ENCODE measurements at regions not wholly inside any gene's neighbourhood (a gene's known extent, or its start where the extent isn't known, plus 50 kb on each side); places are given as distances from the start of the nearest gene placed in this dataset.
"Not testable (repeated sequence)": the region's sequence is repeated elsewhere in the genome, so short reads cannot be mapped to it uniquely, and the experiment has no call there.

DNA sequence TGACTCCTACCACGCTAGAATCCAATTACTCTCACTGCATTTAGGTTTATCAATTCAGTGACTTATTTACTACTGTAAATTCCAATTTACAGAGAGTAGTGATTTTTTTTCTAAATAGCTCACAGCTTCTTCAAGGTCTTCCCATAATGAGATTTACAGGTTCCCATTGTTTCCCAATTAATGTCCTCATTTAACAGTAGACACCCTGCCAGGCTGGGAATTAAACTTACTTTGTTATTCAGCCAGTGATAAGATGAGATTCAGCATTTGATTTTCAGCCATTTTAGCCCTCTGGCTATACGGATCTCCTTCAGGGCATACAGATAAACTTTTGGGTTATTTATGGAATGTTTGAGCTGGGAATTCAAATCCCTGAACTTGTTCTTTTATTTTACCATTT, 582.9 kb upstream of the EYS start:
- H3K27ac ChIP-seq = no peak overlapping the region

DNA sequence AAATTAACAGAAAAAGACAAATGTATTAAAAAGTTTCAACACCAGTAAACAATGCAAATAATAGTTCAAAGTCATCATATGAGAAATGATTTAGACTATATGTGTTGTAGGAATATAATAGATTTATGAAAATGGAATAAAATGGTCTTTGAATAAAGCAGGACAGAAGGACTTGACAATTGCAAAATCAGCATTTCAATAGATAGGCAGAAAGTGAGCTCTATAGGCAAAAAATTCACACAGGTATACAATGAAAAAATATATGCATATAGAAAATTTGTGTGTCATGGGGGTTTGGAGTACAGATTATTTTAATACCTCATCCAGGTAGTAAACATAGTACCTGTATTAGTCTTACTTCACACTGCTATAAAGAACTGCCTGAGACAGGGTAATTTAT, 571.1 kb upstream of the EYS start:
- TF ChIP-seq, protein P1, sequence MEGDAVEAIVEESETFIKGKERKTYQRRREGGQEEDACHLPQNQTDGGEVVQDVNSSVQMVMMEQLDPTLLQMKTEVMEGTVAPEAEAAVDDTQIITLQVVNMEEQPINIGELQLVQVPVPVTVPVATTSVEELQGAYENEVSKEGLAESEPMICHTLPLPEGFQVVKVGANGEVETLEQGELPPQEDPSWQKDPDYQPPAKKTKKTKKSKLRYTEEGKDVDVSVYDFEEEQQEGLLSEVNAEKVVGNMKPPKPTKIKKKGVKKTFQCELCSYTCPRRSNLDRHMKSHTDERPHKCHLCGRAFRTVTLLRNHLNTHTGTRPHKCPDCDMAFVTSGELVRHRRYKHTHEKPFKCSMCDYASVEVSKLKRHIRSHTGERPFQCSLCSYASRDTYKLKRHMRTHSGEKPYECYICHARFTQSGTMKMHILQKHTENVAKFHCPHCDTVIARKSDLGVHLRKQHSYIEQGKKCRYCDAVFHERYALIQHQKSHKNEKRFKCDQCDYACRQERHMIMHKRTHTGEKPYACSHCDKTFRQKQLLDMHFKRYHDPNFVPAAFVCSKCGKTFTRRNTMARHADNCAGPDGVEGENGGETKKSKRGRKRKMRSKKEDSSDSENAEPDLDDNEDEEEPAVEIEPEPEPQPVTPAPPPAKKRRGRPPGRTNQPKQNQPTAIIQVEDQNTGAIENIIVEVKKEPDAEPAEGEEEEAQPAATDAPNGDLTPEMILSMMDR (IDR thresholded peaks at IDR 0.05; ENCODE audit: low read depth, low read length) = no peak
- Histone ChIP-seq H3K4me3 (ENCODE audit: low read depth, low read length) (no peak overlapping the region), H3K27ac (no peak overlapping the region), H3K27me3 (ENCODE audit: insufficient read depth, low read depth, severe bottlenecking) (no peaks in the 10 kb centered on the region), H3K36me3 (no peaks in the 10 kb centered on the region), H3K9me3 (ENCODE audit: severe bottlenecking) (no peaks in the 10 kb centered on the region)
- DNase-seq = no peak

More for the DNA sequence above, 582.9 kb upstream of the EYS start:
- H3K27me3 ChIP-seq (ENCODE audit: insufficient read depth, low read depth, severe bottlenecking) = no peaks in the 10 kb centered on the region
- no peaks in the 10 kb centered on the region for H3K9me3 ChIP-seq (ENCODE audit: severe bottlenecking)
- TF ChIP-seq, protein P1 (IDR thresholded peaks at IDR 0.05; ENCODE audit: low read depth, low read length) = no peak
- no peaks in the 10 kb centered on the region for H3K36me3 ChIP-seq
- no peak overlapping the region for H3K4me3 ChIP-seq (ENCODE audit: low read depth, low read length)
- no peak for DNase-seq

GRCh38 chr6:66277400-66277799, 570.4 kb upstream of the EYS start:
- no peaks in the 10 kb centered on the region for H3K9me3 ChIP-seq (ENCODE audit: severe bottlenecking)
- H3K4me3 ChIP-seq (ENCODE audit: low read depth, low read length) = no peak overlapping the region
- no peak overlapping the region for H3K27ac ChIP-seq
- H3K36me3 ChIP-seq = no peaks in the 10 kb centered on the region
- DNase-seq = no peak
- TF ChIP-seq, protein P1 (IDR thresholded peaks at IDR 0.05; ENCODE audit: low read depth, low read length) = no peak
- no peaks in the 10 kb centered on the region for H3K27me3 ChIP-seq (ENCODE audit: insufficient read depth, low read depth, severe bottlenecking)

GRCh38 chr6:66265737-66266136, 558.7 kb upstream of the EYS start:
- Histone ChIP-seq H3K36me3 (no peaks in the 10 kb centered on the region), H3K27me3 (ENCODE audit: insufficient read depth, low read depth, severe bottlenecking) (no peaks in the 10 kb centered on the region), H3K9me3 (ENCODE audit: severe bottlenecking) (no peaks in the 10 kb centered on the region), H3K27ac (no peak overlapping the region), H3K4me3 (ENCODE audit: low read depth, low read length) (no peak overlapping the region)
- DNase-seq = no peak
- TF ChIP-seq, protein P1 (IDR thresholded peaks at IDR 0.05; ENCODE audit: low read depth, low read length) = no peak

- TF ChIP-seq, protein P1 (IDR thresholded peaks at IDR 0.05; ENCODE audit: low read depth, low read length) = no peak
- Histone ChIP-seq H3K4me3 (ENCODE audit: low read depth, low read length) (no peak overlapping the region), H3K27me3 (ENCODE audit: insufficient read depth, low read depth, severe bottlenecking) (no peaks in the 10 kb centered on the region), H3K9me3 (ENCODE audit: severe bottlenecking) (peaks cover 2% of the 10 kb centered on the region), H3K36me3 (no peaks in the 10 kb centered on the region), H3K27ac (no peak overlapping the region)
- no peak for DNase-seq
These were observed 557.4 kb upstream of the EYS start for GRCh38 chr6:66264376-66264775.

- not testable (repeated sequence) for H3K36me3 ChIP-seq; H3K9me3 ChIP-seq (ENCODE audit: severe bottlenecking); DNase-seq; H3K27ac ChIP-seq; H3K4me3 ChIP-seq (ENCODE audit: low read depth, low read length); H3K27me3 ChIP-seq (ENCODE audit: insufficient read depth, low read depth, severe bottlenecking)
These were observed 551.9 kb upstream of the EYS start for GRCh38 chr6:66258731-66259487.
